NCI-H345 (cell line): ENCODE measurements at regions not wholly inside any gene's neighbourhood (a gene's known extent, or its start where the extent isn't known, plus 50 kb on each side); places are given as distances from the start of the nearest gene placed in this dataset.
A peak's percentile ranks its signal among the peaks of the same experiment; 100 is the strongest.

ENCODE experiments used
- DNase-seq: peaks from one replicate; lab custom pipeline; 2025; lab: John Stamatoyannopoulos, UW

DNA sequence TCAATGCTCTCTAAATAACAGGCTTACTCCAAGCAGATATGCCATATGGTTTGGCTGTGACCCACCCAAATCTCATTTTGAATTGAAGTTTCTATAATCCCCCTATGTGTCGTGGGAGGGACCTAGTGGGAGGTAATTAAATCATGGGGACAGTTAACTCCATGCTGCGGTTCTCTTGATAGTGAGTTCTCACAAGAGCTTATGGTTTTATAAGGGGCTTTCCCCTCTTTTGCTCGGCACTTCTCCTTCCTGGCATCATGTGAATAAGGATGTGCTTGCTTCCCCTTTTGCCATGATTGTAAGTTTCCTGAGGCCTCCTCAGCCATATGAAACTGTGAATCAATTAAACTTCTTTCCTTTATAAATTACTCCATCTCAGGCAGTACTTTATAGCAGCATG, 302.7 kb upstream of the ZC3H15 start:
- DNase-seq, result no peak

DNA sequence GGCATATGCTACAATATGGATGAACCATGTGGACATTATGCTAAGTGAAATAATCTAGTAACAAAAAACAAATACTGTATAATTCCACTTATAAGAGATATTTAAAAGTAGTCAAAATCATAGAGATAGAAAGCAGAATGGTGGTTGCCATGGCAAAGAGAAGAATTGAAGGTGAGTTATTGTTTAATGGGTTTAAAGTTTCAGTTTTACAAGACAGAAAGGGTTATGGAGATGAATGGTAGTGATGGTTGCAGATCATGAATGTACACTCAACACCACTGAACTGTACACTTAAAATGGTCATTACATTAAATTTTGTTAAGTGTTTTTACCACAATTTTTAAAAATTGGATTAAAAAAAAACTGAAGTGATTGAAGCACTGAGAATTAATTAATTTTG, 298.2 kb upstream of the ZC3H15 start:
- DNase-seq, result no peak

- DNase-seq, result no peak
These were observed 296.2 kb upstream of the ZC3H15 start for GRCh38 chr2:186189816-186190215.

- no peak for DNase-seq
These were observed 290.4 kb upstream of the ZC3H15 start for GRCh38 chr2:186195696-186196095.

DNA sequence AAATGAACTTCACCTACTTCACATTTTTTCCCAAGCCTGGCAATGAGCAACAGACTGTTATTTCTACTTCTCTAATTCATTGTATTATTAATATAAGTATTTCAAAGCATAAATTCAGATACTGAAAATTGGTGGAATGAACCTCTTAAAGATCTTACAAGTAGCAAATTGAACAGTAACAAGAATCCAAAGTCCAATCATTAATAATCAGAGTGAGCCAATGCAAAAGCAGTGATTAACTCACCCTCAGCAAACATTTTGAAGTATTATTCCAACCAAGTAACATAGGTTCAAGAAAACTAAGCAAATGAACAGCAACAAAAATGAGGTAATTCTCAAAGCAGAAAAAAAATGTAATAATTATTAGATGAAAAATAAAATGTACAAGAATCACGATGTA, 288.1 kb upstream of the ZC3H15 start:
- no peak for DNase-seq

DNA sequence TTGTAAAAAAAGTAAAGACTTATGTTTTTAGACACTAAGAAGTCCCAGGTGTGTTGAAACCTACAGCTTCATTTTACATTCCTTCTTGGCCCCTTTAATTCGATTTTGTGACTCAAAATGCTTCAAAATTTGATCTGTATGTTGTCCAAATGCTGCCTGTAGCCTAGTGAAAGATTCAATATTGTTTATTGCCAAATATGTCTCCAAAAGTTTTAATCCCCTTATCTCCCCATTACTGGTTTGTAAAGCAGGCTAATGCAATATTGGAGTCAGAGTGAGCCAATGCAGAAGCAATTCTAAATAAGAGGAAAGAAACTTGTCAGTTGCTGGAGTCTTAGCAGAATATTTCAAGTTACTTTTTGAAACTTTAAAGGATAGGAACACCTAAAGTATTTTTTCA, 287.0 kb upstream of the ZC3H15 start:
- DNase-seq, result no peak

- no peak for DNase-seq
These were observed 284.7 kb upstream of the ZC3H15 start for GRCh38 chr2:186201371-186201770.

DNA sequence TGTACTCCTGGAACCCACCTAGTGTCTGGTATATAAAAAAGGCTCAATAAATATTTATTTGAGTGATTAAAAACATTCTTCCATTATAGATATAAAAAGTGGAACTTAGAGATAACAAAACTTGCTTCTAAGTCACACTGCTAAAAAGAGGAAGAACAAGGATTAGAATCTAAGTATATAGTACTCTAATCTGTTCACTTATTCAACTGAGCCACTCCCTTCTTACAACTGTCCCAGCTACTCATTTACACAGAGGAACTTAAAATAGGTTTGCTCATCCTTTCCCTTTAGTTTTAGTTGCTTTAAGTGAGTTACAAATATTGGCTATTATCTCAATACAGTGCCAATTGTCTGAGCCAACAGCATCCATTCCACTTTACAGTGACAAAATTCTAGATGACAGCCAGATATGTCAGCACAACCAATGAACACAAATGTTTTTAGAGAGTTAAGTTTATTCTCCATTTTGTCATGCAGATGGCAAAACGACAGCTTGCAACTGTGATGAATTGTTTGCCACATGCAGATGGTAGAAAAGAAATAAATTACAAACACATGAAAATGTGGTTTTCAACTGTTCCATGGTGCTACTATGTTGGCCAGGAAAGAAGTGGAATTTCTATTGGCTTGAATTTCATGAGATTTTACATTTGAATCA, 280.7 kb upstream of the ZC3H15 start:
- no peak for DNase-seq

GRCh38 chr2:186209532-186209931, 276.5 kb upstream of the ZC3H15 start:
- no peak for DNase-seq

DNA sequence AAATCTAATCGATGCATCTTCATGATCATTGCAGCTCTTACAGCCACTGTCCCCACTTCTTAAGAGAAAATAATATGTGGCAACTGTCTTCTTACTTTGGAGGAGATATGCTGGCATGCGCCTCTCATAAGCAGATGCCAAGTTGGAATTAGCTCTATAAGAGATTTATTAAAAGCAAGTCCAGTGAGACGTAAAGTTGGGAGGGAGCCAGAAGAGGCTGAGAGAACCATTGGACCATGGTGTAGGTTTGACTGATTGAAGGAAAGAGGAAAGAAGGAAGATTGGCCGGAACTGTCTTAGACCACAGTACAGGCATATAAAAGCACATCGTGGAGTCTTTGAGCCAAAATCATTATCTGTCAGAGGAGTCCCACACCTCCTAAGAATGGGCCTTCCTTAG, 265.7 kb upstream of the ZC3H15 start:
- no peak for DNase-seq

GRCh38 chr2:186229265-186229664, 256.8 kb upstream of the ZC3H15 start:
- DNase-seq, result no peak

GRCh38 chr2:186241874-186242273, 244.2 kb upstream of the ZC3H15 start:
- no peak for DNase-seq

GRCh38 chr2:186254759-186255158, 231.3 kb upstream of the ZC3H15 start:
- DNase-seq, result no peak

DNA sequence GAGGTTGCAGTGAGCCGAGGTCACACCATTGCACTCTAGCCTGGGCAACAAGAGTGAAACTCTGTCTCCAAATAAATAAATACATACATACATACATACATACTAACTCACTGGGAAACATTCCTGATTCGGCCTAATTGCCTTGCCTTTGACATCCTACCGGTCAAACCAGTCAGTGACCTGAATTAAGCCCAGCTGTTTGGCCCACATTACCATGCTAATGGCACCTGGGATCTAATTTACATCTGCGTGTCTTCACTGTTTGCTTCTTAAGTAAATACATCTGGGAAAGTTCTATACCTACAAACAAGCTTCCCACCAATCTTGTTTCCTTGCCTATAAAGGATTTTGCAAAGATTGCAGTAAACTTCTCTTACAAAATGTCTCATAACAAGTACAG, 230.2 kb upstream of the ZC3H15 start:
- DNase-seq, result no peak

DNA sequence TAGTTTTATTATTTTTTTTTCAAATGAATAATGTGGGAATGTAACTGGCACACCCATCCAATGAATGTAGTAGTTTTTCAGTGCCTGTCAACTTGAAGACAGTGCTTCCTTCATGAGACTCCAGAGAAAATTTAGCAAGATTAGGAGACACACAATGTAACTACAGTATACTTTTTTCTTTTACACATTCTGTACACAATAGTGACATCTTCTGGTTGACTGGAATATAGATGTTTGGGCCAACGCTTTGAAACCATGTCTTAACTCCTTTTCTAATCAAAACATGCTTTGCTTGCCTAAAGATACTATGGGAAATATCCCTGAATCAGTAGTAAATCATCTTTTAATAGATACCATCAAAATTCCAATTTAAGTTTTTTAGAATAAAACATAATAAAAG, 229.5 kb upstream of the ZC3H15 start:
- DNase-seq, result peak; percentile 36

- DNase-seq, result no peak
These were observed 222.3 kb upstream of the ZC3H15 start for GRCh38 chr2:186263673-186264250.

GRCh38 chr2:186269536-186269935, 216.5 kb upstream of the ZC3H15 start:
- DNase-seq, result no peak

- no peak for DNase-seq
These were observed 212.1 kb upstream of the ZC3H15 start for GRCh38 chr2:186273953-186274352.

DNA sequence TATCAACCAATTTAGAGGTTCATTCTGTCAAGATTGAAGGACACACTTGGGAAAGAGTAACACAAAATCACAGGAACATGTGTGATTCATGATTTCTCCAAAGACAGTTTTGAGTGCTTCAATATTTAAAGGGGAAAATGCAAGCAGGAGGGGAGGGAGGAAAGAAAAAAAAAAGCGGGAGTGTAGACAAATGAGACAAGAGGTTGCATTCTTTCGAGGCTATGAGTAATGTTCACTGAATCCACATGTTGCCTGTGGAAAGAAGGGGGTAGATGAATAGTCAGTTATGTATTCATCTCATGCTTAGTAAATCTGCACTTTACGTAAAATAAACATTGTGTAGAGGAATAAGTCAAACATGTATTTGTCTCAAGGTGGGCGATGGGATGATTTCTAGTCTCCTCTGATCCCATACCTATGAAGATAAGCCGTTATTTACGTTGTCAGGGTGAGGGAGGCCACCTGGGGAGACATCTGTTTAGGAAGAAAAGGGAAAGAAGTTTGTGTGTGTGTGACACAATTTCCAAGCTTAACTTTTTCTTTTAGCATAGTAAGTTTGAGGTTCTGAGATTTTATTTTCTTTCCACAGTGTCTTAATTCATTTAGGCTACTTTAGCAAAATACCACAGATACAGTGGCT, 211.0 kb upstream of the ZC3H15 start:
- DNase-seq, result no peak

DNA sequence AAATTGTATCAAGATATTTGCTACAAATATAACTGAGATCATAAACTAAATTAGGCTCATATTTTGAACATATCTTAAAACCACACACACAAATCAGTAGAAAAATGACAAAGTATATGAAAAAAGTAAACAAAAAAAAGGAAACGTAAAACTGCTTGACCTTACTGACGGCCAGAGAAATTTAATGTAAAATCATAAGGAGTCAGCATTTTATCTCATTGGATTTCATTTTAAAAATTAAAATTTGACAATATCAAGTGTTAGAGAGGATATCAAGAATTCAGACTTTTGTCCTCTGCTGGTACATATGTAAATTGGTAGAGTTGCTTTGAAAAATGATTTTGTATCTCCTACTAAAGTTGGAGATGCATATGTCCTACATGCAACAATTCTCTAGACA, 209.2 kb upstream of the ZC3H15 start:
- DNase-seq, result no peak

DNA sequence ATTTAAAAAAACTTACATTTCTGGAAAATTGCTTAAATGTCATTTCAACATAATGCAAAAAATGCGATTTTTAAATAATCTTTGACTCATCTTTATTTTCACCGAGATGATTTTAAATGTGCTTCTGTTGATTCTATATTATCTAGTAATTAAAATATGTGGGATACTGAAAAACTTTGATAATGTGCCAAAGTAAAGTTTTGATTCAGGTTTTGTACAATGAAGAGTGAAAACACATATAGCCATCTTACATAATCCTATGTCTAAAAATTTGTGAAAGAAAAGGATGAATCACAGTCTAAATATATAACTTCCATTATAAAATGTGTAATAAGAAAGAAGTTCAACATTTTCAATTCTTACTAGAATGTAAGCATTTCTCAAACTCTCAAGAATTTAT, 204.3 kb upstream of the ZC3H15 start:
- DNase-seq, result no peak

GRCh38 chr2:186294248-186294888, 191.7 kb upstream of the ZC3H15 start:
- DNase-seq, result no peak

DNA sequence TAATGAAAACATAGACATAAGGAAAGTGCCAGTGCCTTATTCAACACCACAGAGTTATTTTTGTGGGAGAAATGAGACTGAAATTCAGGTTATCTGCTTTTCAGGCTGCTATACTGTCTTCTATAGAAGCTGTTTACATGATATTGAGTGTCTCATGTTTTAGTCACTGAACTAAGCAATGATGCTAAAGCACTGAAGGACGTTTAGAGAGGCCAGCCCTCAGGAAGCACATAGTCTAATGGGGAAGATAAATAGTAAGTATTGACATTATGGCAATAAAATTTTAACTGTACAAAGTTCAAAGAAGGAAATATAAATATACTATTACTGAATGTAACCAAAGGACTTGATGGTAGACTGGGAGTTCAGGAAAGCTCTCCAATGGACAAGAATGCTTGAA, 186.4 kb upstream of the ZC3H15 start:
- DNase-seq, result no peak
